HG02943 (cell line): ENCODE measurements at regions not wholly inside any gene's neighbourhood (a gene's known extent, or its start where the extent isn't known, plus 50 kb on each side); places are given as distances from the start of the nearest gene placed in this dataset.

Experiments
- ATAC-seq: cut with Tn5 transposase; IDR thresholded peaks from one replicate; pipeline ENCODE4 v1.9.1; 2021; ENCODE audit warnings: mild to moderate bottlenecking, low read depth, moderate library complexity; ENCODE audit not compliant: unreplicated experiment

GRCh38 chr2:2642906-2643890, 312.1 kb upstream of the MYT1L start:
- no peak for ATAC-seq

- ATAC-seq: no peak
These were observed 310.7 kb upstream of the MYT1L start for GRCh38 chr2:2641541-2642410.

- ATAC-seq: no peak
These were observed 309.7 kb upstream of the MYT1L start for GRCh38 chr2:2640818-2641217.

GRCh38 chr2:2640371-2640770, 309.3 kb upstream of the MYT1L start:
- no peak for ATAC-seq

- ATAC-seq: no peak
These were observed 308.4 kb upstream of the MYT1L start for GRCh38 chr2:2639251-2640139.

GRCh38 chr2:2638547-2639220, 307.6 kb upstream of the MYT1L start:
- no peak for ATAC-seq

- no peak for ATAC-seq
These were observed 305.7 kb upstream of the MYT1L start for GRCh38 chr2:2636813-2637212.

GRCh38 chr2:2635025-2635528, 304.0 kb upstream of the MYT1L start:
- no peak for ATAC-seq

- ATAC-seq: no peak
These were observed 301.9 kb upstream of the MYT1L start for GRCh38 chr2:2633017-2633416.

GRCh38 chr2:2623939-2624338, 292.9 kb upstream of the MYT1L start:
- ATAC-seq: no peak

- ATAC-seq: peak; percentile 89
These were observed 290.8 kb upstream of the MYT1L start for GRCh38 chr2:2621855-2622254.

GRCh38 chr2:2620604-2621003, 289.5 kb upstream of the MYT1L start:
- ATAC-seq: no peak

GRCh38 chr2:2619995-2620394, 288.9 kb upstream of the MYT1L start:
- no peak for ATAC-seq

- no peak for ATAC-seq
These were observed 283.4 kb upstream of the MYT1L start for GRCh38 chr2:2614452-2614851.

GRCh38 chr2:2613279-2614199, 282.5 kb upstream of the MYT1L start:
- ATAC-seq: peak; percentile 100

- no peak for ATAC-seq
These were observed 279.7 kb upstream of the MYT1L start for GRCh38 chr2:2610751-2611150.

- no peak for ATAC-seq
These were observed 269.3 kb upstream of the MYT1L start for GRCh38 chr2:2600366-2600765.

- no peak for ATAC-seq
These were observed 268.4 kb upstream of the MYT1L start for GRCh38 chr2:2599441-2599840.

- no peak for ATAC-seq
These were observed 266.6 kb upstream of the MYT1L start for GRCh38 chr2:2597712-2598111.
